Activated naive CD8-positive, alpha-beta T cell treated with anti-CD3 and anti-CD28 coated beads, Interleukin-2, amount 10 ng/mL, durations not matched to agents 7 days and 5 days (primary cell): ENCODE measurements at regions not wholly inside any gene's neighbourhood (a gene's known extent, or its start where the extent isn't known, plus 50 kb on each side); places are given as distances from the start of the nearest gene placed in this dataset.
A peak's percentile ranks its signal among the peaks of the same experiment; 100 is the strongest.

Experiments
- ATAC-seq: fragments of 150-1000 bp; cut with Tn5 transposase; one replicate; pipeline ENCODE4 v1.10.0; 2021; ENCODE audit warnings: low read depth, moderate library complexity
- POLR2A ChIA-PET: fragments of 350-600 bp; sonication (Branson Sonifier 250); formaldehyde crosslinking; loops from one replicate; lab custom pipeline; 2021; ENCODE audit warnings: antibody characterized with exemption; lab: Charles Lee
- DNase-seq: peaks from one replicate; pipeline ENCODE4 v3.0.0; 2021
- H3K27ac Mint-ChIP-seq: one replicate; pipeline ENCODE4 v1.8.0; 2022; ENCODE audit warnings: mild to moderate bottlenecking, mixed read lengths
- H3K27me3 Mint-ChIP-seq: one replicate; pipeline ENCODE4 v1.8.0; 2022; ENCODE audit warnings: mild to moderate bottlenecking, moderate library complexity, mixed read lengths
- H3K36me3 Mint-ChIP-seq: one replicate; pipeline ENCODE4 v1.8.0; 2021; ENCODE audit warnings: mild to moderate bottlenecking, mixed read lengths
- H3K4me1 Mint-ChIP-seq: one replicate; pipeline ENCODE4 v1.8.0; 2021; ENCODE audit warnings: mixed read lengths
- H3K4me3 Mint-ChIP-seq: one replicate; pipeline ENCODE4 v1.8.0; 2022; ENCODE audit warnings: mild to moderate bottlenecking, moderate library complexity, mixed read lengths
- H3K9me3 Mint-ChIP-seq: one replicate; pipeline ENCODE4 v1.8.0; 2021; ENCODE audit warnings: mixed read lengths

DNA sequence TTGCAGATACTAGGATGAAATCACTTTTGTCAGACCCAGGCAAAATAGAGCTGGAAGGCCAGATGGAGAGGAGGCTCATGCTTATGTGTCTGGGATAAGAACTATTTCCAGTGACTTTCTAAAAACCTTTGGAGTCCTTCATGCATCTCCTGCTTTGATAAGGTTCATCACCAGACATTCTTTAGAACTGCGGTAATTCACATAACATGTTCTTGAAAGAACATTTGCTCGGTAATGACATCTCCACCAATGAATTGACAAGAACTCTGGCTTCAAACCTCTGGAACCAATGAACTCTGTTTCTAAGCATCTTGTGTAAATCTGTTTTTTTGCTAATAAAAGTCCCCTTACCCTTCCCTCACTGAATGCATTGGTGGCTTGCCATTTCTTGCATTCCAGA lies 112.0 kb upstream of the KL start:
- Mint-ChIP-seq H3K36me3 (peaks cover 12% of the 10 kb centered on the region), H3K4me1 (peaks cover 45% of the 10 kb centered on the region), H3K9me3 (peaks cover 9% of the 10 kb centered on the region), H3K27me3 (no peaks in the 10 kb centered on the region), H3K4me3 (peak overlapping the region; percentile 81), H3K27ac (peak overlapping the region; percentile 92)
- no peak for ATAC-seq
- POLR2A ChIA-PET = no interaction called here
- no peak for DNase-seq

DNA sequence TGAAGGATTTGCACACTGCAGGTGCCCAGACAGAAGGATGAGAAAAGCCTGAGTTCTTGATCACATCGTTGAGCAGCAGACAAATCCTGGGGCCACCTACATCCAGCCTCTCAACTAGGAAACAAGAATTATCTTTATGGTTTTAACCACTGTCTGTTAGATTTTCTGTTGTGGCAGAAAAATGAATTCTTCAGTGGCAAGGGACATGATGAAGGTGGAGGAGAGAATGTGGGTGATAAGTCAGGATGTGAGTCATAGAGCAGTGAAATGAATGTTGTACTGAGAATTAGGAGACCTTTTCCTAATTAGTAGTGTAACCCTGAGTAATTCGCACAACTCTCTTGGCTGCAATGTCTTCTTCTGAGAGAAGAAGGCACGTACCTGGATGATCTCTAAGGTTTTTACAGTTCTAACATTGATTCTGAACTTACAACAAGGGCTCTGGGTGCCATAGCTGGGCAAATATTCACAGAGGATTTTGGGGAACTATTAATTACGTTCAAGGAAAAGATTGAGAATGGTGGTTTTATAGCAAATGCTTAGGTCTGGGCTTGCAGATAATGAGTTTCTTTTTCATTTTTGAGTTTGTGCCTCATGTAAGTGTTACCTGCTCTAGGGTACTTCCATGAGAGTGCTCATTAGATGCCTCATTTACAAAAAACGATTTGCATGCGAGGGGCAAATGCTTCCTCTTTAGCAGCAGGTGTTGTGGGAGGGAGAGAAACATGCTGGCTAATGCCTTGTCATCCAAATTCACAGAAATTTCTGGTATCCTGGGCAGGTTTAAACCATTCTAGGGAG lies 111.0 kb upstream of the KL start:
- no peak for DNase-seq
- H3K4me1 Mint-ChIP-seq = peaks cover 51% of the 10 kb centered on the region
- ATAC-seq = peak; percentile 98
- peaks cover 14% of the 10 kb centered on the region for H3K36me3 Mint-ChIP-seq
- peak overlapping the region; percentile 81 for H3K4me3 Mint-ChIP-seq
- POLR2A ChIA-PET = interaction anchor here (0.9 kb wide), 1 partner anchor 94 kb away, joined by 4 read pairs; no protein-coding TSS in a partner anchor
- H3K27ac Mint-ChIP-seq = peak overlapping the region; percentile 92
- H3K27me3 Mint-ChIP-seq = no peaks in the 10 kb centered on the region
- H3K9me3 Mint-ChIP-seq = peaks cover 6% of the 10 kb centered on the region

DNA sequence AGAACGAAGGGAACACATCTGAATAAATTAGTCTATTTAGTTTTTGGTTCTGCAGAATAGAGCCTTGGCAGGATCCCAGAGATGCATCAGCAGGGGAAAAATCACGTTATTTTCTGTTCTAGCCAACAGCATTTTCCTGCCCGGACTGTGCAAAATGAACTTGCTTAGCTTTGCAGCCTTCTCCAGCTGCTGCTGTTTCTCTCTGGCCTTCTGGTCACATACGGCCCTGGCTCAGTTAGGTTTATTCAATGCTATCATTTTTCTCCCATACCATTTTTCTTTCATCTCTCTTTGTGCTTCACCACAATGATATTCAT lies 110.4 kb upstream of the KL start:
- Mint-ChIP-seq H3K27me3 (no peaks in the 10 kb centered on the region), H3K4me3 (peak overlapping the region; percentile 81), H3K36me3 (peaks cover 14% of the 10 kb centered on the region), H3K27ac (peak overlapping the region; percentile 92), H3K4me1 (peaks cover 57% of the 10 kb centered on the region), H3K9me3 (peaks cover 3% of the 10 kb centered on the region)
- DNase-seq = no peak
- POLR2A ChIA-PET = interaction anchor here (0.7 to 0.9 kb wide), 2 partner anchors 94 to 480 kb away, joined by 4 read pairs; no protein-coding TSS in a partner anchor
- ATAC-seq = no peak

DNA sequence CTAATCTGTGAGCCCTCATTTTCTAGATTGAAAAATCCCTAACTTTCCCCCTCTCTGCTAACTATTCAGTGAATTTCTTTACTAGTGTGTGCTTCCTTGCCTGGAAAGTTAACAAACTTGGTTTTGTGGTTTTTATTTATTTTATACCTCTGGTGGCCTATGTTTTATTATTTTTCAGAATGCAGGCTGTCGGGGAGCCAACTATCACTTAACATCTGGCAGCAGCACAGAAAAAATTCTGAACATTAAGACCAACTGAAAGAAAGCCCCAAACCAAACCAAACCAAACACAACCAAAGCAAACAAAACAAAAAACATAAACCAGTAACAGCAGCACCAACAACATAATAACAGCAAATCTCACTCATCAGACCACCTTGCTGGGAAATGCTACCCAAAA lies 109.0 kb upstream of the KL start:
- Mint-ChIP-seq H3K27me3 (no peaks in the 10 kb centered on the region), H3K4me1 (peaks cover 57% of the 10 kb centered on the region), H3K9me3 (no peaks in the 10 kb centered on the region), H3K36me3 (peaks cover 6% of the 10 kb centered on the region), H3K27ac (no peak overlapping the region), H3K4me3 (no peak overlapping the region)
- ATAC-seq = no peak
- POLR2A ChIA-PET = no interaction called here
- no peak for DNase-seq

DNA sequence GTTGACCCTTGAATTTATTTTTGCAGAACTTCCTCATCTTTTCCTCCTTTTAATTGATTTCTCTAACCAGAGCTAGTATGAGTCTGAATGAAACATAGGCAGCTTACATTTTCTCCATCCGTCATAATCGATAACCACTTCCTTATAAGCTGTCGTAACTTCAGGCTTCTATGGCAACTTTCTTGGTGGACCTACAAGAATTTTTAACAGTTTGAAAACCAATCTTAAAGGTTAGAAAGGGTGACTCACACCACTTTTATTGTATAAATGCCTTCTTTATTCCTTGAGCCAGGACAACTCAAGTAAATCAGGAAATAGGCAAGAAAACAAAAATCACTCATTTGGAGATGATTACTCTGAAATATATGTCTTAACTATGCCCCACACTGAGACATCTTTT lies 105.7 kb upstream of the KL start:
- DNase-seq = no peak
- Mint-ChIP-seq H3K27me3 (no peaks in the 10 kb centered on the region), H3K9me3 (no peaks in the 10 kb centered on the region), H3K36me3 (peaks cover 4% of the 10 kb centered on the region), H3K27ac (peak overlapping the region; percentile 14), H3K4me3 (no peak overlapping the region), H3K4me1 (peaks cover 32% of the 10 kb centered on the region)
- no peak for ATAC-seq
- POLR2A ChIA-PET = interaction anchor here (1.4 kb wide), 1 partner anchor 324 kb away, joined by 6 read pairs; the partner anchor contains the start of gene PDS5B

DNA sequence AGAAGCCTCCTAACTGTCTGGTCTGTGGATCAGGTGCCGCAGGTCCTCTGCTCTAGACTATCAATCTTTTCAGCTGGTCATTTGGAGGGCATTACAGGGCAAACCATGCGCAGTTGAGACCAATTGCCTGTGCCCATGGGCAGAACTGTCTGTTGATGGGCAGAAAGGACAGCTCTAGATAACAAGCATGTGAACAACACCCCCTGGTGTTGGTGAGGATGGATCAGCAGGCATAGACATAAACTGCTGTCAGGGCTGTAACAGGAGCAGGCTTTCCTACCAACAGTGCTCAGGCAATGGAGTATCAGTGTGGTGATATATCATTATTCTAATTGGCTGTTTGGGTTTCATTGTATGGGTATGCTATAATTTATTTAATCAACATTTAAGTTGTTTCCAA lies 104.7 kb upstream of the KL start:
- POLR2A ChIA-PET = interaction anchor here (1.4 kb wide), 1 partner anchor 325 kb away, joined by 6 read pairs; the partner anchor contains the start of gene PDS5B
- Mint-ChIP-seq H3K27me3 (no peaks in the 10 kb centered on the region), H3K4me1 (peaks cover 24% of the 10 kb centered on the region), H3K27ac (peak overlapping the region; percentile 63), H3K4me3 (no peak overlapping the region), H3K36me3 (peaks cover 8% of the 10 kb centered on the region), H3K9me3 (peaks cover 5% of the 10 kb centered on the region)
- peak; percentile 40 for DNase-seq
- ATAC-seq = peak; percentile 98

DNA sequence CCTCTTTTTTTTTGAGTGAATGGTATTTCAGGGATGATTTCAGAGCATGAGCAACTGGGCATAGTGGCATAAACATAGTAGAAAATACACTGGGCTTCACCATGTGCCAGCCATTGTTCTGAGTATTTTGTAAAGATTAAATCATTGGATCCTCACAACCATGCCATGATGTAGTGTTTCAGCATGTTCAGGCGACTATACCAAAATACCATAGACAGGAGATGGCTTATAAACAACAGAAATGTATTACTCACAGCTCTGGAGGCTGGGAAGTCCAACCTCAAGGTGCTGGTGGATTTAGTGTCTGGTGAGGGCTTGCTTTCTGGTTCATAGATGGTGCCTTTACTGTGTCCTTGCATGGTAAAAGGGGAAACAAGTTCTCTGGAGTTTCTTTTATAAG lies 101.5 kb upstream of the KL start:
- Mint-ChIP-seq H3K4me1 (peaks cover 17% of the 10 kb centered on the region), H3K36me3 (peaks cover 16% of the 10 kb centered on the region), H3K4me3 (no peak overlapping the region), H3K27ac (no peak overlapping the region), H3K27me3 (no peaks in the 10 kb centered on the region), H3K9me3 (peaks cover 14% of the 10 kb centered on the region)
- DNase-seq (no peak), ATAC-seq (no peak)
- POLR2A ChIA-PET = no interaction called here

DNA sequence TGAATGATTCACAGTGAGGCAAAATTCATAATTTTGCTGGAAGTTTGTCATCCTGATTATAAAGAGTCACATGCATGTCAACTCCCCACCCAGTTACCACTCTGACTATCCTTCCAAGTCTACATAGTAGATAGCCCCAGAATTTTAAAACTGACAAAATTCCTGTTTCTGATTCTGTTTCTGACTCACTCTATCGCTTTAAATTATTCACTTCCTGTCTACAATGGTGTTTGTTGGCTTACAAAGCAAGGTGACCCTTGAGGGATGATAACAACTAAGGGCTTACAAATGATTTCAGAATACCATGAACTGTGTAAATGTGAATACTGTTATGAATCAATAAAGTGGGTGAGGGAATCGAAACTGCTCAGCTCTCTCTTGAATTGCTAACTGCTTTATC lies 98.7 kb upstream of the KL start:
- H3K9me3 Mint-ChIP-seq = peaks cover 14% of the 10 kb centered on the region
- no peak for ATAC-seq
- no peak for DNase-seq
- H3K27me3 Mint-ChIP-seq = peaks cover 2% of the 10 kb centered on the region
- peaks cover 16% of the 10 kb centered on the region for H3K36me3 Mint-ChIP-seq
- H3K4me3 Mint-ChIP-seq = no peak overlapping the region
- POLR2A ChIA-PET = no interaction called here
- peaks cover 2% of the 10 kb centered on the region for H3K4me1 Mint-ChIP-seq
- no peak overlapping the region for H3K27ac Mint-ChIP-seq

DNA sequence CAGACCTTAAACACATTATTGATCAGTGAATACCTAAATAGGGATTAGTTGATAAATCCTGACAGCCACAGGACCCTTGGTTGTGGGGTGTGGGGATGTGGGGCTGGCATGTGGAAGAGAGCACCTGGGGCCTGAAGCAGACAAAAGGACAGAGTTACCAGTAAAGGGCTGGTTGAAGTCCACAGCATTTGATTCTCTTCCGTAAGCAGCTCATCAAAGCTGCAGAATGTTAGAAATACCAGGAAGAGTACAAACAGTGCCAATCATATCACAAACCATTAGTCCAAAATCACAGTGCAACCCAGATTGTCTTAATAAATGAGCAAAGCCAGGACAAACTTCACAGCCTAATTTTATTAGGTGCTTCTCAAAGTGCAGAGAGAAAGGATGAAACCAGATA lies 92.5 kb upstream of the KL start:
- Mint-ChIP-seq H3K27ac (no peak overlapping the region), H3K9me3 (no peaks in the 10 kb centered on the region), H3K4me1 (no peaks in the 10 kb centered on the region), H3K27me3 (peaks cover 2% of the 10 kb centered on the region), H3K36me3 (no peaks in the 10 kb centered on the region), H3K4me3 (no peak overlapping the region)
- POLR2A ChIA-PET = no interaction called here
- ATAC-seq = no peak
- no peak for DNase-seq

DNA sequence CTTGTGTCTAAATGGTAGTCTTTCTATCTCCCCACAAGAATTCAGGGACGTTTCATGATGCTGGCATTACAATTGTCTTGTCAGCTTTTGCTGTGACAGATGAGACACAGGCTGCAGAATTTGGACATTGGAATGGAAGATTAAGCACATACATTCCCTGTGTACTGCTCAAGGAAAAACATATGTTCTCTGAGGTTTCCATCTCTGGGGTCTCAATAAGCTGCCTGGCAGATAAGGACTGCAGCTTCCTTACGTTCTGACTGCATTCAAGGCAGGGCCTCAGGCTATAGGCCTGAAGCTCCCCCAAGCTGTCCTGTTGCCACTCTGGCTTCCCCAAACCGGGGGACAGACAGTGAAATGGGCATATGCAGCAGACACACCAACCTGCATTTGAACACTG lies 91.3 kb upstream of the KL start:
- H3K9me3 Mint-ChIP-seq = no peaks in the 10 kb centered on the region
- H3K27me3 Mint-ChIP-seq = peaks cover 2% of the 10 kb centered on the region
- H3K4me3 Mint-ChIP-seq = no peak overlapping the region
- no peak overlapping the region for H3K27ac Mint-ChIP-seq
- DNase-seq = no peak
- no peaks in the 10 kb centered on the region for H3K36me3 Mint-ChIP-seq
- no peak for ATAC-seq
- POLR2A ChIA-PET = no interaction called here
- H3K4me1 Mint-ChIP-seq = no peaks in the 10 kb centered on the region

DNA sequence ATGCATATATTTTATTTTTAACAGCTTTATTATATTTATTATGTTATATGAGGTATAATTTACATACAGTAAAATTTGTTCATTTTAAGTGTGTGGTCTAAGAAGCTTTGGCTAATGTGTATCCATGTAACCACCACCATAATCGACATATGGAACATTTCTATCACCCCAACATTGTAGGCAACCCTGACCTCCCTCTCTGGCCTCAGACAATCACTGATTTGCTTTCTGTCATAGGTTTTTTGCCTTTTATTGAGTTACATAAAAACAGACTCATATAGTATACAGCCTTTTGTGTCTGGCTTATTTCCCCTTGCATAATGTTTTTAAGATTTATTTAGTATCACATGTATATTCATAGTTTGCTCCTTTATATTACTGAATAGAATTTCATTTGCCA lies 90.7 kb upstream of the KL start:
- H3K27ac Mint-ChIP-seq = no peak overlapping the region
- ATAC-seq = no peak
- DNase-seq = no peak
- H3K36me3 Mint-ChIP-seq = no peaks in the 10 kb centered on the region
- H3K4me3 Mint-ChIP-seq = no peak overlapping the region
- H3K9me3 Mint-ChIP-seq = no peaks in the 10 kb centered on the region
- POLR2A ChIA-PET = no interaction called here
- peaks cover 2% of the 10 kb centered on the region for H3K27me3 Mint-ChIP-seq
- H3K4me1 Mint-ChIP-seq = no peaks in the 10 kb centered on the region

DNA sequence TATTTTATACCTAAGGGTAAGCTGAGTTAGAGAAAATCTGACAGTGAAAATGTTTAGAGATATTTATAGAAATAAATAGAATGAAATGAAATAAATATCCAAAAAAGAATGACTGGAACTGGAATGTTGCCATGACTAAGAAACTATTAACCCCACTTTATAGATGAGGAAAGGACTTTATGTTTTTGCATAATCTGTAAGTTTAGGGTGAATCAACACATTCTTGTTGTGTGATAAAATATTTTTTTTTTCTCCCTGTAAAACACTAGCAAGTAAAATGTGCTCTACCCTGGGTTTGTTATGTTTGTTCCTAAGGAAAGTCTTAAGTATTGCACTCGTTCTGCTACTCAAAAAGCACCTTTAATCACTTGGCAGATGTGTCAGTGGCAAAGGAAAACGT lies 83.8 kb upstream of the KL start:
- POLR2A ChIA-PET = no interaction called here
- Mint-ChIP-seq H3K4me1 (no peaks in the 10 kb centered on the region), H3K27me3 (peaks cover 23% of the 10 kb centered on the region), H3K27ac (no peak overlapping the region), H3K9me3 (peaks cover 6% of the 10 kb centered on the region), H3K36me3 (no peaks in the 10 kb centered on the region), H3K4me3 (no peak overlapping the region)
- no peak for ATAC-seq
- DNase-seq = no peak

DNA sequence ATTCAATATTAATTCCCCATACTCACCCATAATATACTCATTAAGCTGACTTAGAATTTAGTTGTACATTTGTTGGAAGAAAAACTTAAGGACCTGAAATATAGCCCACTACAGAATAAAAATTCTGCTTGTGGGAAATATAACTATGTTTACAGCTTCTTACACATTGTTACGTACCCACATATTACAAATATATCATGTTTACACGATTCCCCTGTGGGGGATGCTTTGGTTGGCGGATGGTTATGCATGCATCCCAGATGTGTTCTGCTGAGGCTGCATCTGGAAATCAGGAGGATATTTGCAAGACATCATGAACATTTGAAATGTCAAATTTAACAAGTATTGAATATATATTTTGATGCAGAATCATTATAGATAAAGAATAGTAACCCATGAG lies 79.5 kb upstream of the KL start:
- ATAC-seq = no peak
- Mint-ChIP-seq H3K36me3 (peaks cover under 1% of the 10 kb centered on the region), H3K27ac (no peak overlapping the region)

DNA sequence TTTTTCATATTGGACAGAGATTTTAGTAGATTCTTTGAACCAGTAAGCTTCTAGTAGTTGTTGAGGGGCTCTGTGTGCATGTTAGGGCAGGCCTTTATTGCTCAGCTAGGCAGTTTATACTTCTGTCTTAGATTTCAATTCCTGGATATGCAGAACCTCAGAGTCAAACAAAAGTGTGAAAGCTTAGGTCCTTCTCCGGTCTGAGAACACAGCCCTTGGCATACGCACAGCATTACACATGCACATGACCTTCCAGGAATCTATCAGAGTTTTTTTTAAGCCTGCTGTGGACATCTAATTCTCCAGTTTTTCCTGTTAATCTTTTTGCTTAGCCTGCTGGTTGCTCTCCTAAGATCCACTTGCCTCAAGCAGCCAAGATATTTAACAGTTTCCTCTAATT lies 77.9 kb upstream of the KL start:
- DNase-seq (no peak), ATAC-seq (no peak)
- Mint-ChIP-seq H3K27me3 (peaks cover 18% of the 10 kb centered on the region), H3K27ac (no peak overlapping the region), H3K4me1 (peaks cover 18% of the 10 kb centered on the region), H3K4me3 (no peak overlapping the region), H3K36me3 (peaks cover 2% of the 10 kb centered on the region), H3K9me3 (peaks cover 4% of the 10 kb centered on the region)
- POLR2A ChIA-PET = no interaction called here

More for the DNA sequence above, 79.5 kb upstream of the KL start:
- Mint-ChIP-seq H3K27me3 (peaks cover 25% of the 10 kb centered on the region), H3K4me1 (peaks cover 15% of the 10 kb centered on the region), H3K9me3 (peaks cover 7% of the 10 kb centered on the region), H3K4me3 (no peak overlapping the region)
- DNase-seq = no peak
- POLR2A ChIA-PET = no interaction called here
